HepG2 (cell line): ENCODE measurements at regions not wholly inside any gene's neighbourhood (a gene's known extent, or its start where the extent isn't known, plus 50 kb on each side); places are given as distances from the start of the nearest gene placed in this dataset.

Experiments
- ATF7 ChIP-seq, 2 experiments: fragments of 450-650 bp in 1 of 2; sonication (generic) in 1 of 2; formaldehyde crosslinking in 1 of 2; IDR thresholded peaks; 2 replicates each; pipeline versions ENCODE4 v1.4.0 to v1.6.1; 2016 to 2020; ENCODE audit warnings: antibody characterized with exemption in 1 of 2, mild to moderate bottlenecking in 1 of 2, missing genetic modification reagents in 1 of 2
- ATRX ChIP-seq: sonication (generic); formaldehyde crosslinking; IDR thresholded peaks from 2 replicates; pipeline ENCODE4 v1.4.0; 2020; ENCODE audit warnings: missing genetic modification reagents, borderline replicate concordance
- BHLHE40 ChIP-seq: IDR thresholded peaks from 2 replicates; pipeline ENCODE4 v1.6.1; 2011; ENCODE audit warnings: low read length, improper control_type of control experiment
- LBX2 ChIP-seq: sonication (generic); formaldehyde crosslinking; IDR thresholded peaks from 2 replicates; pipeline ENCODE4 v1.5.0; 2020; ENCODE audit warnings: missing genetic modification reagents, mild to moderate bottlenecking, borderline replicate concordance
- MTF2 ChIP-seq: sonication (generic); formaldehyde crosslinking; IDR thresholded peaks from 2 replicates; pipeline ENCODE4 v1.5.0; 2020; ENCODE audit warnings: missing genetic modification reagents, borderline replicate concordance
- PCBP2 ChIP-seq: fragments of 200-400 bp; formaldehyde crosslinking; optimal IDR thresholded peaks from 2 replicates; pipeline ENCODE3; 2018; ENCODE audit warnings: low read length, low read depth; ENCODE audit not compliant: poor library complexity, severe bottlenecking
- TBL1XR1 ChIP-seq: fragments of 150-350 bp; IDR thresholded peaks from 2 replicates; pipeline ENCODE4 v1.6.1; 2014; ENCODE audit warnings: borderline replicate concordance, low read length; ENCODE audit not compliant: partially characterized antibody
- TFDP2 ChIP-seq: sonication (generic); formaldehyde crosslinking; IDR thresholded peaks from 2 replicates; pipeline ENCODE4 v1.4.0; 2020; ENCODE audit warnings: missing genetic modification reagents
- TSC22D2 ChIP-seq: sonication (generic); formaldehyde crosslinking; IDR thresholded peaks from 2 replicates; pipeline ENCODE4 v1.5.1; 2020; ENCODE audit warnings: missing genetic modification reagents, mild to moderate bottlenecking, borderline replicate concordance
- ZFP36L2 ChIP-seq: sonication (generic); formaldehyde crosslinking; IDR thresholded peaks from 2 replicates; pipeline ENCODE4 v1.4.0; 2020; ENCODE audit warnings: missing genetic modification reagents
- ZNF138 ChIP-seq: sonication (generic); formaldehyde crosslinking; IDR thresholded peaks from 2 replicates; pipeline ENCODE4 v1.5.0; 2020; ENCODE audit warnings: mild to moderate bottlenecking, low read depth, missing genetic modification reagents
- ZNF160 ChIP-seq: sonication (generic); formaldehyde crosslinking; IDR thresholded peaks from 2 replicates; pipeline ENCODE4 v1.8.0; 2022; ENCODE audit warnings: mild to moderate bottlenecking, inconsistent platforms, missing genetic modification reagents
- ZNF660 ChIP-seq: sonication (generic); formaldehyde crosslinking; IDR thresholded peaks from 2 replicates; pipeline ENCODE4 v1.5.1; 2020; ENCODE audit warnings: mild to moderate bottlenecking, low read depth, missing genetic modification reagents, borderline replicate concordance
- ZNF782 ChIP-seq: sonication (generic); formaldehyde crosslinking; IDR thresholded peaks from 2 replicates; pipeline ENCODE4 v1.4.0; 2020; ENCODE audit warnings: missing genetic modification reagents, mild to moderate bottlenecking, borderline replicate concordance
- ZNF850 ChIP-seq: sonication (generic); formaldehyde crosslinking; conservative IDR thresholded peaks from 2 replicates; pipeline ENCODE4 v1.9.0; 2021; ENCODE audit warnings: mild to moderate bottlenecking, missing genetic modification reagents
- ZSCAN22 ChIP-seq: sonication (generic); formaldehyde crosslinking; IDR thresholded peaks from 2 replicates; pipeline ENCODE4 v1.4.0; 2020; ENCODE audit warnings: mild to moderate bottlenecking, missing genetic modification reagents
- TF ChIP-seq, protein P1 (sequence below): sonication (generic); formaldehyde crosslinking; IDR thresholded peaks from 2 replicates; pipeline ENCODE4 v1.4.0; 2020; ENCODE audit warnings: mild to moderate bottlenecking, missing genetic modification reagents
- TF ChIP-seq, protein P2 (sequence below): sonication (generic); formaldehyde crosslinking; IDR thresholded peaks from 2 replicates; pipeline ENCODE4 v1.9.0; 2022; ENCODE audit warnings: low read depth, missing genetic modification reagents

DNA sequence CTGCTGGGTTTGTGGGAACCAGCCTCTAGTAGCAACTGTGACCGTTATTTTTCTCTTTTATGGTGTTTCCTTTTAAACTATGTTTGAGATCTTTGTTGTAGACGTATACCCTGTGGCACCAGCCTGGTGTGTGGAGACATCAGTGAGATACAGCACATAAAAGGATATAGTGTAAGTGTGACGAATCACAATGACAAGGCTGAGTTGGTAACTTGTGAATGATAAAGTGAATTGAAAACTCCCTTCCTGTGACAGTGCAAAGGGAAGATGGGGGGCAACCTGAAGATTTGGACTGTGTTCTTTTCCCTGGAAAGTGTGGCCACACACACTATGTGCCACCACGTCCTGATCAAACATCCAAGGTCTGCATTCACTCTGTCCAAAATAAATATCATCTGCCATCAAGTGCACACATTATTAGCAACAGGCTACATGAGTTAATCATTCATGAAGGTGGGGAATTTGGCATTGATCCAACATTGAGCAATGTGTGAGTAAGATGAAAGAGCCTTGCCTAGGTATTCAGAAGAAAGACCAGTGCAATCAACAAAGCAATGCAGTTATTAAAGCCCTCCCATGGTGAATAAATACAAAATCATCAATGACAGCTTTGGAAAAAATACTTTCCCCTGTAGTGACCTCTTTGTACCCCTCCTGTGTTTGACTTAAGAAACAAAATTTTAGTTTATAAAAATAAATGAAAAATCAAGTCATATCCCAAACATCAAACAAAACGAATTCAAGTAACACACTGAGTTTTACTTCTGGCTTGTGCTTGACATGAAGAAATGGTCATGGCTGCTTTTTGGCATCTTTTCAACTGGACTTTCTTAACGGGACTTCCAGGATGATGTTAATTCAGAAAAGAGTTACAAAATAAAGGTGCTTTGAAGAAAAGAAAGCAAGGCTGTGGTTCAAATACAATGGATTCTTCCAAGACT is 1280.5 kb upstream of the ZEB2 start (continued):
- TF ChIP-seq, protein P1, sequence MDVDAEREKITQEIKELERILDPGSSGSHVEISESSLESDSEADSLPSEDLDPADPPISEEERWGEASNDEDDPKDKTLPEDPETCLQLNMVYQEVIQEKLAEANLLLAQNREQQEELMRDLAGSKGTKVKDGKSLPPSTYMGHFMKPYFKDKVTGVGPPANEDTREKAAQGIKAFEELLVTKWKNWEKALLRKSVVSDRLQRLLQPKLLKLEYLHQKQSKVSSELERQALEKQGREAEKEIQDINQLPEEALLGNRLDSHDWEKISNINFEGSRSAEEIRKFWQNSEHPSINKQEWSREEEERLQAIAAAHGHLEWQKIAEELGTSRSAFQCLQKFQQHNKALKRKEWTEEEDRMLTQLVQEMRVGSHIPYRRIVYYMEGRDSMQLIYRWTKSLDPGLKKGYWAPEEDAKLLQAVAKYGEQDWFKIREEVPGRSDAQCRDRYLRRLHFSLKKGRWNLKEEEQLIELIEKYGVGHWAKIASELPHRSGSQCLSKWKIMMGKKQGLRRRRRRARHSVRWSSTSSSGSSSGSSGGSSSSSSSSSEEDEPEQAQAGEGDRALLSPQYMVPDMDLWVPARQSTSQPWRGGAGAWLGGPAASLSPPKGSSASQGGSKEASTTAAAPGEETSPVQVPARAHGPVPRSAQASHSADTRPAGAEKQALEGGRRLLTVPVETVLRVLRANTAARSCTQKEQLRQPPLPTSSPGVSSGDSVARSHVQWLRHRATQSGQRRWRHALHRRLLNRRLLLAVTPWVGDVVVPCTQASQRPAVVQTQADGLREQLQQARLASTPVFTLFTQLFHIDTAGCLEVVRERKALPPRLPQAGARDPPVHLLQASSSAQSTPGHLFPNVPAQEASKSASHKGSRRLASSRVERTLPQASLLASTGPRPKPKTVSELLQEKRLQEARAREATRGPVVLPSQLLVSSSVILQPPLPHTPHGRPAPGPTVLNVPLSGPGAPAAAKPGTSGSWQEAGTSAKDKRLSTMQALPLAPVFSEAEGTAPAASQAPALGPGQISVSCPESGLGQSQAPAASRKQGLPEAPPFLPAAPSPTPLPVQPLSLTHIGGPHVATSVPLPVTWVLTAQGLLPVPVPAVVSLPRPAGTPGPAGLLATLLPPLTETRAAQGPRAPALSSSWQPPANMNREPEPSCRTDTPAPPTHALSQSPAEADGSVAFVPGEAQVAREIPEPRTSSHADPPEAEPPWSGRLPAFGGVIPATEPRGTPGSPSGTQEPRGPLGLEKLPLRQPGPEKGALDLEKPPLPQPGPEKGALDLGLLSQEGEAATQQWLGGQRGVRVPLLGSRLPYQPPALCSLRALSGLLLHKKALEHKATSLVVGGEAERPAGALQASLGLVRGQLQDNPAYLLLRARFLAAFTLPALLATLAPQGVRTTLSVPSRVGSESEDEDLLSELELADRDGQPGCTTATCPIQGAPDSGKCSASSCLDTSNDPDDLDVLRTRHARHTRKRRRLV (CRISPR knock-in tag), result no peak; the same call in 1 of the 2 replicates
- TF ChIP-seq ZNF160 (CRISPR knock-in tag) (no peak), TSC22D2 (CRISPR knock-in tag) (peak; percentile 26; the same call in 1 of the 2 replicates), MTF2 (CRISPR knock-in tag) (no peak), PCBP2 (no peak), BHLHE40 (peak; percentile 67), ATRX (CRISPR knock-in tag) (no peak), ZNF850 (no peak), ZNF782 (CRISPR knock-in tag) (no peak), ZNF660 (CRISPR knock-in tag) (no peak), LBX2 (CRISPR knock-in tag) (no peak), ZNF138 (CRISPR knock-in tag) (no peak), ZFP36L2 (CRISPR knock-in tag) (0 out of 2 replicates have a peak, but pooled peaks have one; percentile 74), ATF7 (IDR thresholded peaks at IDR 0.05) (peak; percentile 46), ATF7 (CRISPR knock-in tag; IDR thresholded peaks at IDR 0.05) (peak; percentile 50; the same call in 1 of the 2 replicates), TFDP2 (peak; percentile 62; the same call in 1 of the 2 replicates), TBL1XR1 (peak; percentile 91), ZSCAN22 (CRISPR knock-in tag) (no peak)
- TF ChIP-seq, protein P2, sequence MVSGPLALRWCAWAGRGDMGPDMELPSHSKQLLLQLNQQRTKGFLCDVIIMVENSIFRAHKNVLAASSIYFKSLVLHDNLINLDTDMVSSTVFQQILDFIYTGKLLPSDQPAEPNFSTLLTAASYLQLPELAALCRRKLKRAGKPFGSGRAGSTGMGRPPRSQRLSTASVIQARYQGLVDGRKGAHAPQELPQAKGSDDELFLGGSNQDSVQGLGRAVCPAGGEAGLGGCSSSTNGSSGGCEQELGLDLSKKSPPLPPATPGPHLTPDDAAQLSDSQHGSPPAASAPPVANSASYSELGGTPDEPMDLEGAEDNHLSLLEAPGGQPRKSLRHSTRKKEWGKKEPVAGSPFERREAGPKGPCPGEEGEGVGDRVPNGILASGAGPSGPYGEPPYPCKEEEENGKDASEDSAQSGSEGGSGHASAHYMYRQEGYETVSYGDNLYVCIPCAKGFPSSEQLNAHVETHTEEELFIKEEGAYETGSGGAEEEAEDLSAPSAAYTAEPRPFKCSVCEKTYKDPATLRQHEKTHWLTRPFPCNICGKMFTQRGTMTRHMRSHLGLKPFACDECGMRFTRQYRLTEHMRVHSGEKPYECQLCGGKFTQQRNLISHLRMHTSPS, result peak; percentile 91; the same call in 1 of the 2 replicates
